ENCODE measurements at regions not wholly inside any gene's neighbourhood (a gene's known extent, or its start where the extent isn't known, plus 50 kb on each side); places are given as distances from the start of the nearest gene placed in this dataset.

DNA sequence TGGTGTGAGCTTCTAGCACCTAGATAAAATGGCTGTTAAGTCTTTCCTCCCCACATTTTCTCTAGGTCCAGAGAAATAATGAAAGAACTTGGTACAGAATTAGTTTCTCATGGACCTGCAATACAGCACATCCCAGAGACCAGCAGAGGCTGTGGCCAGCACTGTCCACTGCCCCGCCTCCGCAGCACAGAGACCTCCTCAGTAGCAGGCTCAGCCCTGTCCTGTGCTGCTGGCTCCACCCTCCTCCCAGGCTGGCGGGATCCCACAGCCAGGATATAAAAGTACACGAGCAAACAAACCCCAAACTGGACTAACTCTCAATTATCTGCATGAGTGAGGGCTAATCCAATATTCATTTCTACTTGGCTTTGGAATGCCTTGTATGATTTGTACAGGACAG is 401.5 kb downstream of the RPS6KC1 start:
- TF ChIP-seq CTCF (IDR thresholded peaks at IDR 0.05) (no peak), POLR2A (IDR thresholded peaks at IDR 0.05) (no peak), POLR2AphosphoS5 (IDR thresholded peaks at IDR 0.05) (no peak), EP300 (IDR thresholded peaks at IDR 0.05) (no peak)
